Keratinocyte (primary cell): ENCODE measurements at regions not wholly inside any gene's neighbourhood (a gene's known extent, or its start where the extent isn't known, plus 50 kb on each side); places are given as distances from the start of the nearest gene placed in this dataset.

Experiments used
- CTCF ChIP-seq, 3 experiments: IDR thresholded peaks in 1 of 3; conservative IDR thresholded peaks in 1 of 3; optimal IDR thresholded peaks in 1 of 3; 2 replicates in 2 of 3; 3 replicates in 1 of 3; pipeline versions ENCODE3 to v1.5.1; 2011; ENCODE audit warnings: low read length in 3 of 3, mild to moderate bottlenecking in 3 of 3, moderate library complexity in 2 of 3, control low read depth in 1 of 3, inconsistent platforms in 1 of 3; ENCODE audit not compliant: insufficient read depth in 2 of 3; ENCODE audit errors: extremely low read depth in 1 of 3
- EZH2 ChIP-seq: IDR thresholded peaks from one replicate; pipeline ENCODE4 v1.6.1; 2012; ENCODE audit warnings: inconsistent platforms, mild to moderate bottlenecking, low read length, moderate library complexity

DNA sequence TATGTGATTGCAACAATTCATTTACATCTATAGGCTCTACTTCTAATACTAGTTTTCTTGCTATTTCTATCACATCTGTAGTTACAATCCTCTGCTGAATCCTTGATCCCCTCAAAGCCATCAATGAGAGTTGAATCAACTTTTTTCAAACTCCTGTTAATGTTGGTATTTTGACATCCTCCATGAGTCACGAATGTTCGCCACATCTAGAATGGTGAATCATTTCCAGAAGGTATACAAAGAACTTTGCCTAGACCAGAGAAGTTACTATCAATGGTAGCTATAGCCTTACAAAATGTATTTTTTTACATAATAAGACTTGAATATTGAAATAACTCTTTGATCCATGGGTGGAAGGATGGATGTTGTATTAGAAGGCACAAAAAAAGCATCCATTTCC, 110.0 kb downstream of the AMY1C start:
- TF ChIP-seq CTCF (optimal IDR thresholded peaks at IDR 0.05 in 1 of 3, IDR thresholded peaks at IDR 0.05 in 1 of 3, conservative IDR thresholded peaks at IDR 0.05 in 1 of 3; ENCODE audit: extremely low read depth in 1 of 3, insufficient read depth in 2 of 3, low read length in 3 of 3) (no peak), EZH2 (no peak)
